Skeletal muscle tissue (tissue), 3 donors: ENCODE measurements at regions not wholly inside any gene's neighbourhood (a gene's known extent, or its start where the extent isn't known, plus 50 kb on each side); places are given as distances from the start of the nearest gene placed in this dataset.
A peak's percentile ranks its signal among the peaks of the same experiment; 100 is the strongest.

Experiments
- H3K27ac ChIP-seq: one replicate; pipeline ENCODE4 v1.7.0; 2013; ENCODE audit warnings: mild to moderate bottlenecking, low read depth, low read length, inconsistent platforms
- H3K27me3 ChIP-seq, 3 donors: one replicate each; pipeline ENCODE4 v1.7.0; 2013; ENCODE audit warnings: low read length in 3 of 3; ENCODE audit not compliant: control insufficient read depth in 3 of 3, insufficient read depth in 3 of 3
- H3K36me3 ChIP-seq, 3 donors: one replicate each; pipeline ENCODE4 v1.7.0; 2013; ENCODE audit warnings: low read length in 3 of 3; ENCODE audit not compliant: control insufficient read depth in 3 of 3, insufficient read depth in 3 of 3
- H3K4me1 ChIP-seq, 3 donors: one replicate each; pipeline ENCODE4 v1.7.0; 2013; ENCODE audit warnings: low read length in 3 of 3, mild to moderate bottlenecking in 3 of 3; ENCODE audit not compliant: control insufficient read depth in 3 of 3, insufficient read depth in 3 of 3
- H3K4me3 ChIP-seq, 3 donors: one replicate each; pipeline ENCODE4 v1.7.0; 2013; ENCODE audit warnings: low read length in 3 of 3
- H3K9ac ChIP-seq, 3 donors: one replicate each; pipeline ENCODE4 v1.7.0; 2013; ENCODE audit warnings: low read length in 3 of 3, mild to moderate bottlenecking in 3 of 3, moderate library complexity in 2 of 3, low read depth in 1 of 3
- H3K9me3 ChIP-seq, 3 donors: one replicate each; pipeline ENCODE4 v1.7.0; 2013; ENCODE audit warnings: low read length in 3 of 3; ENCODE audit not compliant: control insufficient read depth in 3 of 3
- donor health status: Osteomylitis.

DNA sequence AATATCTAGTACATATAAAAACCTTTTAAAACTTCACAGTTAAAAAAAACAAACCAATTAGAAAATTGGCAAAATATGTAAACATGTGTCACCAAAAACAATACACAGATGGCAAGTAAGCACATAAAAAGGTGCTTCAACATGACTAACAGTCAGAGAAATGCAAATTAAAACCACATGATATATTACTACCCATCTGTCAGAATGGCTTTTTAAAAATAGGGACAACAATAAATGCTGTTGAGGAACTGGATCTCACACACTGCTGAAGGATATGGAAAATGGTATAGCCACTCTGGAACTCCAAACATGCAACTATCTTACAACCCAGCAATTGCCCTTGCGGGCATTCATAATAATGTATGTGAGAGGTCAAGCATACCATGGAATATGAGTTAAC lies 1153.6 kb downstream of the FLRT2 start:
- Histone ChIP-seq H3K27ac (no peak overlapping the region), H3K4me3 (no peak overlapping the region), H3K27me3 (no peaks in the 10 kb centered on the region), H3K9ac (no peak overlapping the region), H3K9me3 (no peaks in the 10 kb centered on the region), H3K36me3 (no peaks in the 10 kb centered on the region), H3K4me1 (no peaks in the 10 kb centered on the region)

GRCh38 chr14:86675059-86675458 lies 1145.1 kb downstream of the FLRT2 start:
- Histone ChIP-seq H3K36me3 (no peaks in the 10 kb centered on the region), H3K27me3 (no peaks in the 10 kb centered on the region), H3K9me3 (no peaks in the 10 kb centered on the region), H3K4me3 (no peak overlapping the region), H3K4me1 (peaks cover 0 to 10% (median 5%) of the 10 kb centered on the region in 3 donors), H3K9ac (no peak overlapping the region), H3K27ac (no peak overlapping the region)

DNA sequence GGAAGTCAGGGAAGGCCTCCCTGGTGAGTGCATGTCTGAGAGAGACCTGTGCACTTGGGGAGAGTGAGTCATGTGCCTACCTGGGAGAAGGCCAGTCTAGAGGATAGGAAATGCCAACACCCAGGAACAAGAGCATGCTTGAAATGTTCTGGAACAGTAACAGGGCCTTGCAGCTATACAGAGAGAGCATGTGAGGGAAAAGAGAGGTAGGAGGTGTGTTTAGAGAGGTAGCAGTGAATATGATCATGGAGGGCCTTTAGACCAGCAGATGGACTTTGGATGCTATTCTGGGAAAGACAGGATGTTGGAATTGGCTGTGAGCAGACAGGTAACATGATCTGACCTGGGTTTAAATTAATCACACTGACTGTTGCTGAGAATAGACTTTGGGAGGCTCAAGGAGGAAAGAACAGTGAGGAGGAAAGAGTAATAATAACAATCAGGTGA lies 1143.6 kb downstream of the FLRT2 start:
- Histone ChIP-seq H3K4me3 (no peak overlapping the region), H3K27ac (peak overlapping the region; percentile 20), H3K36me3 (no peaks in the 10 kb centered on the region), H3K4me1 (peaks cover 0 to 10% (median 5%) of the 10 kb centered on the region in 3 donors), H3K9me3 (no peaks in the 10 kb centered on the region), H3K27me3 (no peaks in the 10 kb centered on the region), H3K9ac (no peak overlapping the region)

DNA sequence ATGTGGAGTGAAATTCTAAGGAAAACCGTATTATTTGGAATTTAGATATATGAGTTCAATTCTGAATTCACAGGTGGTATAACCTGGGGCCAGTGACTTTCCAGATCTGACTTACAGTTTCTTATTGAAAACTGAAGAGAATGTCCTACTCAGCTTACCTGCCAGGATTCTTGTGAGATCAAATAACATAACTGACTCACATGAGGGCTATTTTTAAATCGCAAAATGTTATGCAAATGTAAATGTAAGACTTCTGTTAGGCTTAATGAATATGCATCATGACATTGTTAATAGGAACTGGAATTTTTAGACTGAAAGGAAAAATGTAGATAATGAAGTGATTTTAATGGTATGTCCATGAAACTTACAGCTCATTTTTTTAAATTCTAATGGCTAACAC lies 1142.1 kb downstream of the FLRT2 start:
- Histone ChIP-seq H3K27me3 (no peaks in the 10 kb centered on the region), H3K9ac (no peak overlapping the region), H3K9me3 (no peaks in the 10 kb centered on the region), H3K4me1 (peaks cover 0 to 10% (median 5%) of the 10 kb centered on the region in 3 donors), H3K27ac (no peak overlapping the region), H3K4me3 (no peak overlapping the region), H3K36me3 (no peaks in the 10 kb centered on the region)

DNA sequence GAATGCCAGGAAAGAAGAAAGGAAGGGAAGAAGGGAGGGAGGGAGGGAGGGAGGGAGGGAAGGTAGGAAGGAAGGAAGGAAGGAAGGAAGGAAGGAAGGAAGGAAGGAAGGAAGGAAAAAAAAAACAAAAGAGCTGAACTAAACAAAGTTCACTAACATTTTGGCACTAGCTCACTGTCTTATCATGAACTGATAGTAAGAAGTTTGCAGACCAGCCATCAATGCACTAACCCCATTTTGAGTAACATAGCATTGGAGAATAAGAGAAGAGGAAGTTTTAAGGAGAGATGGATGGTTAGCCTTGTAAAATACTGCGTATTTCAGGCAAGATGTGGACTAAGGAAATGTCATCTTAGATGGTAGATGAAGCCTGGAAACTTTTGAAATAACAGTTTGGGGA lies 1136.0 kb downstream of the FLRT2 start:
- no peaks in the 10 kb centered on the region for H3K4me1 ChIP-seq
- H3K27me3 ChIP-seq: no peaks in the 10 kb centered on the region
- H3K9me3 ChIP-seq: no peaks in the 10 kb centered on the region
- H3K27ac ChIP-seq: no peak overlapping the region
- H3K4me3 ChIP-seq: no peak overlapping the region
- H3K9ac ChIP-seq: no peak overlapping the region
- no peaks in the 10 kb centered on the region for H3K36me3 ChIP-seq

GRCh38 chr14:86662334-86662733 lies 1132.4 kb downstream of the FLRT2 start:
- Histone ChIP-seq H3K27ac (no peak overlapping the region), H3K9ac (no peak overlapping the region), H3K4me1 (peaks cover 0 to 2% (median 0%) of the 10 kb centered on the region in 3 donors), H3K36me3 (no peaks in the 10 kb centered on the region), H3K4me3 (no peak overlapping the region), H3K27me3 (no peaks in the 10 kb centered on the region), H3K9me3 (no peaks in the 10 kb centered on the region)

- Histone ChIP-seq H3K4me1 (peaks cover 0 to 2% (median 0%) of the 10 kb centered on the region in 3 donors), H3K4me3 (no peak overlapping the region), H3K27me3 (no peaks in the 10 kb centered on the region), H3K36me3 (no peaks in the 10 kb centered on the region), H3K27ac (no peak overlapping the region), H3K9ac (no peak overlapping the region), H3K9me3 (peaks cover 0 to 5% (median 0%) of the 10 kb centered on the region in 3 donors)
These were observed 1124.7 kb downstream of the FLRT2 start for GRCh38 chr14:86654558-86655184.

DNA sequence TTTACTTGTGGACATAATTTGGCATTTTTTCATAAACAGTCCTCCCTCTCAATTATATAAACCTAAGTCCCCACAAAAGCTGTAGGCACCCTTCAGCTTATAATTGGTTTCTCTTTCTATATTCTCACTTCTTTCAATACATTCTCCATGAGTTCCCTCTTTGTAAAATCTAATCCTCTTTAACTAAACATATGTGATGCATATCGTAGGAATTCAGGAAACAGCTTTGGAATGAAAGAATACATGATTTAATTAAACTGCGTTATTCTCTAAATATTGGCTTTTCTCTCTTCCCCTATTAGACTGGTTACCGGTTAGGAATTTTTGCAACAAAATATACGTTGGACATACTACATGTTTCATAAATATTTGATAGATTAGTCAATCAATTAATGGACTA lies 1122.6 kb downstream of the FLRT2 start:
- Histone ChIP-seq H3K9me3 (peaks cover 0 to 5% (median 0%) of the 10 kb centered on the region in 3 donors), H3K27ac (no peak overlapping the region), H3K27me3 (no peaks in the 10 kb centered on the region), H3K4me3 (no peak overlapping the region), H3K4me1 (no peaks in the 10 kb centered on the region), H3K9ac (no peak overlapping the region), H3K36me3 (no peaks in the 10 kb centered on the region)

DNA sequence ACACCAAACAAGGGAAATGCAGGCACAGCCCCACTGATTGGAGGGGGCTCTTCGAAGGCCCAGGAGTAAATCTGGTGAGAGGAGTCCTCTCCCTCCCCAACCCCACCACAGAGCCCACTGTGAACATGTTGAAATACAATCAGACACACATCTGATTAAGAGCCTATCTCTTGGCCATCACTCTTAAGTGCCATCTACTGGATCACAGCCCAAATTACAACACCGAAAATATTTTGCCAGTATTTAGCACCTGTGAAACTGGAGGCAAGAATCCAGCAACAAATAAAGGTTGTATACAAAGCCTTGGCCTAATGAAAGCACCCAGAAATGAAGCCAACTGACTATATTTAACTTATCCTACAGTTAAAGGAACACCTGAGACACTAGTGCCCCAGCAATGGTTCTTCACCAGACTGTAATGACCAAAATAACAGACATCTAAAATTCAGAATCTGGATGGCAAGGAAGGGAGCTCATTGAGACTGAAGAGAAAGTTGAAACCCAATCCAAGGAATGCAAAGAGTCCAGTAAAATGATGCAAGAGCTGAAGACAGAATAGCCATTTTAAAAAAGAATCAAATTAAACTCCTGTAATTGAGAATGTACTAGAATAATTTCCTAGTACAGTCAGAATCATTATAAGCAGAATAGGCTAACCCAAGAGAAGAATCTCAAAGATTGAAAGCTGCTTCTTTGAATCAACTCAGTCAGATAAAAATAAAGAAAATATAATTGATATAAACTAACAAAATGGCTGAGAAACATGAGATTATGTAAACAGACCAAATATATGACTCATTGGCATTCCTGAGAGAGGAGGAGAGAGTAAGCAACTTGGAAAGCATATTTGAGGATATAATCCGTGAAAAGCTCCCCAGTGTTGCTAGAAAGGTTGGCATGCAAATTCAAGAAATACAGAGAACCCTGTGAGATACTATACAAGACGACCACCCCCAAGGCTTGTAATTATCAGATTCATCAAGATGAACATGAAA lies 1117.0 kb downstream of the FLRT2 start:
- Histone ChIP-seq H3K4me3 (no peak overlapping the region), H3K4me1 (no peaks in the 10 kb centered on the region), H3K9ac (no peak overlapping the region), H3K36me3 (no peaks in the 10 kb centered on the region), H3K27ac (no peak overlapping the region), H3K9me3 (peaks cover 0 to 5% (median 0%) of the 10 kb centered on the region in 3 donors), H3K27me3 (no peaks in the 10 kb centered on the region)

DNA sequence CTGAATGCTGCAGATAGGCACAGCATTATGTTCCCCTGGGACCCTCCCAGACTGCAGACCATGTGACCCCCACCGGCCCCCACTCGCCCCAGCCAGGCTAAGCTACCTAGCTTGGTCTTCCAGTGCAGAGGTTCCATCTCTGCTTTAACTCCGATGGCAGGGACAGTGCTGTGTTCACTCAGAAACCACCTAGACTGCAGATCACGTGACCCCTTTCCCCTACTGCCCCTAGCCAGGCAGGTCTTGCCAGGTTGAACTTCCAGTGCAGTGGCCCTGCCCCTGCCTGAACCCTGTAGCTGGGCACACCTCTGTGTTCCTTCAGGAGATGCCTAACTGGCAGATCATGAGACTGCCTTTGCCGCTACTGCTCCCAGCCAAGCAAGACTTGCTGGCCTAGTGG lies 1116.2 kb downstream of the FLRT2 start:
- Histone ChIP-seq H3K4me3 (no peak overlapping the region), H3K9me3 (peaks cover 0 to 5% (median 0%) of the 10 kb centered on the region in 3 donors), H3K36me3 (no peaks in the 10 kb centered on the region), H3K27ac (no peak overlapping the region), H3K4me1 (no peaks in the 10 kb centered on the region), H3K9ac (no peak overlapping the region), H3K27me3 (no peaks in the 10 kb centered on the region)
